ENCODE measurements at regions not wholly inside any gene's neighbourhood (a gene's known extent, or its start where the extent isn't known, plus 50 kb on each side); places are given as distances from the start of the nearest gene placed in this dataset.

DNA sequence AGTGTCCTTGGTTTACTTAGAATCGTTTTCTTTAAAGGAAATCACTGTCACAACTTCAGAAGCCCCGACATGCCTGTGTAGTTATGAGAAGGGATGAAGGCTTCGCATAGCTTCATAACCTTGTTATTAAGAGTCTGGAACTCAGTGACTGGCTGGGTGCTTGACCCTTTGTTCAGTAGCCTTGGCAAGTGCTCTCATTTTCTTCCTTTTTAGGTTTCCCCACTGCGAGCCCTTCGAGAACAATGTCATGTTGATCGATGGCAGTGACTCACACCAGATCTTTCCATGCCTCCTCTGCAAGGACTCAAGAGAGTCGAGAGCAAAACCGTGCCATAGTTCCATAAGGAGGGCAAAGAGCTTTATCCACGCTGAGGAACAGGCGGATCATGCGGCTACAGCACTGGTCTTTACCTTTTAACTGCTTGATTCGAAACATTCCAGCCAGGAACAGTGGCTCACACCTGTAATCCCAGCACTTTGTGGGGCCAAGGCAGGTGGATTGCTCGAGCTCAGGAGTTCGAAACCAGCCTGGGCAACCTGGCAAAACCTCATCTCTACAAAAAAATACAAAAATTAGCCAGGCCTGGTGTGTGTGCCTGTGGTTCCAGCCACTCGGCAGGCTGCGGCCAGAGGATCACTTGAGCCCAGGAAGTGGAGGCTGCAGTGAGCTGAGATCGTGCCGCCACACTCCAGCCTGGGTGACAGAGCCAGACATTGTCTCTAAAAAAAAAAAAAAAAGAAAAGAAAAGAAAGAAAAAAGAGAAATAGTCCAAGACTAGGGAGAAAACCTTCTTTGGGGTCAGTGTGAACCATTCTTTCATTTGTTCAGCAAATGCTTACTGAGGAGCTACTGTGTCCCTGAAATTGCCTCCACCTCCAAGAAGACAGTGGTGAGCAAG lies 95.4 kb upstream of the ERRFI1 start:
- TF ChIP-seq POLR2A (IDR thresholded peaks at IDR 0.05; ENCODE audit: low read length) (no peak), GATA1 (IDR thresholded peaks at IDR 0.05; ENCODE audit: low read depth, low read length) (no peak)
